HG03095 (cell line): ENCODE measurements at regions not wholly inside any gene's neighbourhood (a gene's known extent, or its start where the extent isn't known, plus 50 kb on each side); places are given as distances from the start of the nearest gene placed in this dataset.
"Not testable (repeated sequence)": the region's sequence is repeated elsewhere in the genome, so short reads cannot be mapped to it uniquely, and the experiment has no call there.

Experiments used
- ATAC-seq: cut with Tn5 transposase; IDR thresholded peaks from one replicate; pipeline ENCODE4 v1.9.1; 2021; ENCODE audit warnings: moderate library complexity; ENCODE audit not compliant: unreplicated experiment

DNA sequence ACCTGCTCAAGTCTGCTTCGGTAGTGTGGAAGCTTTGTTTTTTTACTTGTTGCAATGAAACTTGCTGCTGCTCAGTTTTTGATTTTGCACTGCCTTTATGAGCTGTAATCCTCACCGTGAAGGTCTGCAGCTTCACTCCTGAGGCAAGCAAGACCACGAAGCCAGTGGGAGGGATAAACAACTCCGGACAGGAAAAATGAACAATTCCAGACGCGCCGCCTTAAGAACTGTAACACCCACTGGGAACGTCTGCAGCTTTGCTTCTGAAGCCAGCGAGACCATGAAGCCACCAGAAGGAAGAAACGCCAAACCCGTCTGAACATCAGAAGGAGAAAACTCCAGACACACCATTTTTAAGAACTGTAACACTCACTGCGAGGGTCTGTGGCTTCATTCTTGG is 245.7 kb upstream of the REG3G start:
- ATAC-seq: no peak

- no peak for ATAC-seq
Measured at GRCh38 chr2:78780256-78780655, 245.2 kb upstream of the REG3G start.

- no peak for ATAC-seq
Measured at GRCh38 chr2:78780864-78781583, 244.5 kb upstream of the REG3G start.

DNA sequence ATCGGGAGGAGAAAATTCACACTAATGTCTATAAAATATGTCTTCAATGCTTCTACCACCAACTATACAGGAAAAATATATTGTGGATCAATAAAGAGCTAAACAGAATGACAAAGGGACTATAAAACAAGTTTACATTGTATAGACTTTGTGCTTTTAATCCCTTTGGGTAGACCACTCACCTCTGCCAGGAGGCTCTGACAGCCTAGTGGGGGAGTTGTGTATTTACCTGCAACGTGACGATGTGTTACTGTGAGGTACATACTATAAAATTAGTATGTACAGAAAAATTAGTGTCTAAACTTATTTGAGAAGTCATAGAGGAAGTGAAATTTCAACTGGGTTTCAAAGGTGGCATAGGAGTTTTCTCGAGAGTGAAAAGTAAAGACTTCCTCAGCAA is 243.3 kb upstream of the REG3G start:
- ATAC-seq: no peak

DNA sequence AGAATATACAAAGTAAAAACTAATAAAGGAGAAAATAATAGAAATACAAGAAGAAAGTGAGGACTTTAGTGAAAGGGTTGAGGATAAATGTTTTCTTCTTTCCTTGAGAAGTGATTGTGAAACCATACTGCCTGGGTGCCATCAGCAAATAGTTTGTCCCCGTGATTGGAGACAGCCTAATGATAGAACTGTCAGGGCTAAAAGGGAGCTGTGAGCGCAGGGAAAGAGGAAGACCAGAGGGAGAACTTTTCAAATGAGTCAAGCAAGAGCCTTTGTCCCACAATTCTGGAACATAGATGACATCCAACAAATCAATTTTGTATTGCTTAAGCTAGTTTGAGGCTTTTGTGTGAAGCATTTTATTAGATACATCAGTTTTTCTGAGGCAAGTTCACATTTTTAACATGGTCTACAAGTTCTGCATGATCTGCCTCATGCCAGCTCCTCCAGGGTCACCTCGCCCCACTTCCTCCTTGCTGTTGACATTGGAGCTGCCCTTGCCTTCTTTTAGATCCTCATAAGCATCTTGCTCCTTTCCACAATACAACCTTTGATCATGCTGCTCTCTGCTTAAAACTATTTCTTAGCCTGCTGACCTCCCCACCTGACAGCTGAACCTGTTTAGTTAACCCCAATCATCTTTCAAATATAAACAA is 213.4 kb upstream of the REG3G start:
- ATAC-seq: no peak

DNA sequence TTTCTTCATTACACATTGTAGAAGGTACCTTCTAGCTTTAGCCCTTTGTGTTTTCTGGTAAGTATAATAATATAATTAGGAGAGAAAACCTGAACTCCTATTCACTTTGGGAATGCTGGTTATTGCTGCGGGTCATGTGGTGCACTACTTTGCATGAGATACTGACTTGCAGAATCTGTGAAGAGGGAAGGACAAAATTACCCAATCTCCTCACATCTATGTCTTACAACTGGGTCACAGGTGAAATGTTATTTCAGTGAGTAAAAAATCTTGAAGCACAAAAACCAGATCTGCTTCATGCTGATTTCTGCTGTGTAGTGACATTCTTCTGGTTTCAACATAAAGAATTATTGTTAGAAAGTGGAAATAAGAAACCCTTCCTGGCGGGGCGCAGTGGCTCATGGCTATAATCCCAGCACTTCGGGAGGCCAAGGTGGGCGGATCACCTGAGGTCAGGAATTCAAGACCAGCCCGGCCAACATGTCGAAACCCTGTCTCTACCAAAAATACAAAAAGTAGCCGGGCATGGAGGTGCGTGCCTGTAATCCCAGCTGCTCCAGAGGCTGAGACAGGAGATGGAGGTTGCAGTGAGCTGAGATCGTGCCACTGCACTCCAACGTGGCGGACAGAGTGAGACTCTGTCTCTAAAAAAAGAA is 211.0 kb upstream of the REG3G start:
- no peak for ATAC-seq

GRCh38 chr2:78817430-78817829 is 208.1 kb upstream of the REG3G start:
- no peak for ATAC-seq

- ATAC-seq: no peak
Measured at GRCh38 chr2:78832481-78832880, 193.0 kb upstream of the REG3G start.

DNA sequence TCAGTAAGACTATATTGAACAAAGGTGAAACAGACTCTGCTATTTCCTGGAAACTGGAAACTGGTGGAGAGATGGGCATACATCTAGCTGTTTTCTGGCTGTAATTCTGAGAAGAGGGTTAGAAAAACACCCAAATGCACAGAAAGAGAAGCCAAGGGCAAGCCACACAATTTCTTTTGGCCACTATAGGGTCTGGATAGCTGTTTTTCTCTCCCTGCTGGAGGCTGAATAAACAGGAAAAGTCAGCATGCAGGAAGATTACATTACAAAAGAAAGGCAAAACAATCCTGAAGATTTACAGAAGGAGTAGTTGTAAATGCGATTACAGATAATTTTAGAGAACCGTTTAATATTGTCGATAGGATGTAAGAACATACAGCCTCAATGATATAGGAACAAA is 186.2 kb upstream of the REG3G start:
- no peak for ATAC-seq

- not testable (repeated sequence) for ATAC-seq
Measured at GRCh38 chr2:78840311-78840710, 185.2 kb upstream of the REG3G start.

DNA sequence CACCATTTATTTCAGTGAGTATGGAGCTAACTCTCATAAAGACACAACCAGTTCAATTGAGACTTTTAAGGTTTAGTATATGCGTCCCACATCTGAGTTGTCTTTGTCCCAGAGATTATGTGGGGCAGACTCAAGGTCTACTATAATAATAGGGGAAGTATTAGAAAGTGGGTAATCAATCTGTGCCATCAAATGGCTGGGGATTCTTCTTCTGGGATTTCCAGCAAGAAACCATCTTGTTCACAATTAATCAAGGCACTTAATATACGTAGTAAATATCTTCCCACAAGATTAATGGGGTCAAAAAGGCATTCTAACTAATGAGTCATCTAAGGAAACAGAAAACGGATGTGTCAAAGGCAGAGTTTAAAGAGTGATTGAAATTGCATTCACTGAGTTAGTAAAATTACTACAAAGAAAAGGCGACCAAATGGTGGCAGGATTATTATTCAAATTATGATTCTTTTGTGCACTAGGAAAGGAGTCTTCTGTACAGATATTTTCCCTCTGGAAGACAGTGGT is 179.8 kb upstream of the REG3G start:
- no peak for ATAC-seq

DNA sequence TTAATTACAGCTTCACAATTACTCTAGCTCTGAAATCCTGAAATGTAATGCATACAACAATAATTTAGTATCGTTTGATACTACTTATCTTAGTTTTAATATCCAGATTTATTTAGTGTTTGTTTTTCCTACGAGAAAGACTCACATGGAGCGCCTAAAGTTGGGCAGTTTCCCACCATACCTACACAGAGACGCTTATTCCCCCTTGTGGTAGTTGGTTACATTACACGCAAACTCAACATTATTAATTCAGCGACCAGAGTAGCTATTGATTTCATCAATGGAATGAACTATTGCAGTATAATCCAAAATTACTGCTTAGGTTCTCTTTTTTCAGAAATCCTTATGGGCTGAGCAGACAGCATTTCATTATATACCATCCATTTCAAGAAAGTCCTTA is 164.0 kb upstream of the REG3G start:
- ATAC-seq: no peak

DNA sequence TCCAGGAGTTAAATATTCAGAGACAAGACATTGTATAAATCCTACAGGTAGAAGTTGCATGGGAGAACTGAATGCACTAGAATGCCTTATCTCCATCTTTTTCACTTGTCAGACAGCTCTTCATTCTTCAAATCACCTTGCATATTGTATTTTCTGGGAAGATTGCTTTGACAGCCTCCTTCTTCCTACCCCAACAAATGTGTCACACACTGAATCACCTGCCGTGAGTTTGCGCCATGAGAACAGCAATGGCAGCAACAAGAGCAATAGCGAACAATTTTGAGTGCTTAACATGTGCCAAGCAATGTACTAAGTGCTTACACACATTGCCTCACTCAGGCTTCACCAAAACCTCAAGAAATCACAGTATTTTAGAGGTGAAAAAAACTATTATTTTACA is 161.3 kb upstream of the REG3G start:
- no peak for ATAC-seq

DNA sequence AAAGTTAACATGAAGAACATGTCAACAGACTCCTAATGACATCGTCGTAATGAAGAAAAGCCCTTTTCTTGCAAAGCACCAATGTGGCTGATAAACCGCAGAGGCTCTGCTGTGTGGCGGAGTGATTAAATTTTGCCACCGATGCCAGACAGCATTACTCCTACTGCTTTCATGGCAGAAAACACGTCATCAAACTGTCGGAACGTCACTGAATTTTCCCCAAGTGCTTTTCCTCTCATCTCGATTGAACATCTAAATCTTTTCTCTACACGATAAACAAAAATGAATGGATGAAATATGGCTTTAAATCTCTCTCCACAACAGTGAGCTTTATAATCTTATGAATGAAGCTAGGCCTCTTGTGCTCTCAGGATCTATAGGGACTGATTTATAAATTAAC is 159.8 kb upstream of the REG3G start:
- ATAC-seq: no peak

DNA sequence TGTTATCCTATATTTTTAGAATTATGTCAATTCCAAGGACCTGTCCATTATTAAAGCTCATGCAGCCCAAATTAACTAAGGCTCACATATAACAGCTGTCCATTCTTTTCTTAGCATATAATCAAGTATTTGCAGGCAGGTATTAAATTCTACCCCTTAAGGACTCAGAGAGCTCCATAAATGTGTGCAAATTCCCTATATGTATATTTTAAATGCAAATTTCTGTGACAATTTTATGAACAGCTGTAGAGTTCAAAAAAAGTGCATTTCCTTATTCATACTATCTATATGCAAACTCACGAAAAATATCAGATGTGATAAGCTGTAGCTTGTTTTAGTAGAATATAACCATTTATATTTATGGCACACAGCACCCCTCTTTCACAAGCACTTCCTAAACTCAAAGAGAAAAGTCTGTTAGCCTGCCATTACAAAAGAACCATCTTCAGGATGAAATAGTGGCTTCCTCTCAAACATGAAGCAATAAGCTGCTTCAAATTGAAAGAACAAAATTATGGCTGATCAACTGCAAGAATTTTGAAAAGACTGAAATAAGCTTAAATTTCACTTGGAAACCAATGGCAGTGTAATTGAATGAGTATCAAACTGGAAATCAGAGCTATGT is 155.0 kb upstream of the REG3G start:
- no peak for ATAC-seq

DNA sequence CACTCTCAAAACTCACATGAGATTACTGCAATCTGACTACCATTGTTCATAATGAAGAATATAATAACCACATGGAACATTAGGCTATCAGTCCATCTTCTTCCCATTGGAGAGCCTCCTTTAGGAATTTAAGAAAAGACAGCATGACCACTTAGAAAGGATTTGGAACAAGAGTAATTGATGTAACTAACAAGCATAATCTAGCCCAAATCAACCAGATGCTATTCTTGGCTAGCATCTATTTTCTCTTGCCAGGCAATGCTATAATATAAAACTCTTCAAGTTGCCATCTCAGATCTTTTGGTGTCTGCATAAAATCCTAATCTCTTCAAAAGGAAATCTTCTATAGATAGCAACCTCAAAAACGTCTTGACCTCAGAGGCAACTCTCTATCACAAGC is 152.0 kb upstream of the REG3G start:
- no peak for ATAC-seq

DNA sequence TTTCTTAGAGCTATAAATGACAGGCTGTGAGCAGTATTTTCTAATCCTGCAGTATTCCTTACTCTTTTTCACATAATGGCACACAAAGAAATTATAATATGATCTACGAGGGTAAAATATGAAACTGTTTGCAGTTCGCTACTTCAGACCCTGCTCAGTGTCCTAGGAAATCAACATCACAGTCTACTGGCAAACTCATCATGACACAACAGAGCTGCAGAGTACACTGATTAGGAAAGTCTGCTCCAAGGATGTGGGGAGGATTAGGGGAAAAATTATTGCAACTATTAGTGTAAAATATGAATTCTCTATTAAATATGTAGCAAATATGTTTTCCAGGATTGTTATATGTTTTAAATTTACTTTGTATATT is 149.2 kb upstream of the REG3G start:
- ATAC-seq: no peak

GRCh38 chr2:78887446-78887845 is 138.1 kb upstream of the REG3G start:
- ATAC-seq: no peak

GRCh38 chr2:78890935-78891334 is 134.6 kb upstream of the REG3G start:
- ATAC-seq: no peak

- no peak for ATAC-seq
Measured at GRCh38 chr2:78892295-78892694, 133.2 kb upstream of the REG3G start.

GRCh38 chr2:78895022-78895421 is 130.5 kb upstream of the REG3G start:
- ATAC-seq: no peak

- ATAC-seq: no peak
Measured at GRCh38 chr2:78896536-78896935, 129.0 kb upstream of the REG3G start.
